NCI-H2081 treated with DMSO at 0.1 percent for 48 hours (cell line): ENCODE measurements at regions not wholly inside any gene's neighbourhood (a gene's known extent, or its start where the extent isn't known, plus 50 kb on each side); places are given as distances from the start of the nearest gene placed in this dataset.
"Not testable (repeated sequence)": the region's sequence is repeated elsewhere in the genome, so short reads cannot be mapped to it uniquely, and the experiment has no call there.

ENCODE experiments used
- DNase-seq: peaks from one replicate; lab custom pipeline; 2025; lab: John Stamatoyannopoulos, UW

DNA sequence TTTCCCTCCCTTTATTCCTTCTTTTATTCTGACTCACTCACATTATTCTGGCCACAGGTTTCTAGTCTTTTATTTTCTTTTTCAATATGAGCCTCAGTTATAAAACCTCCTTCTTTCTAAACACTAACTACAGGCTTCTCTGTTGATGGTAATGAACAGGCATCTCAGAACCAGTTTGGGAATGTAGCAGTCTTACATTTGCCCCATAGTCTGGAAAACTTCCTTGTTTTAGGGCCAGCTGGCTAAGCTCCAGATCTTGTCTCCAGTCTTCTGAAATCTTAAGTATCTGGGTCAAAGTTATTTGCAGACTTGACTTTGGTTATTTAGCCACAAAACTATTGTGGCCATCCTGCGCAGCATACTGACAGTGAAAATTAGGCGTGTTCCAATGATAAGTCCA is 97.0 kb upstream of the MAN1A1 start:
- no peak for DNase-seq

DNA sequence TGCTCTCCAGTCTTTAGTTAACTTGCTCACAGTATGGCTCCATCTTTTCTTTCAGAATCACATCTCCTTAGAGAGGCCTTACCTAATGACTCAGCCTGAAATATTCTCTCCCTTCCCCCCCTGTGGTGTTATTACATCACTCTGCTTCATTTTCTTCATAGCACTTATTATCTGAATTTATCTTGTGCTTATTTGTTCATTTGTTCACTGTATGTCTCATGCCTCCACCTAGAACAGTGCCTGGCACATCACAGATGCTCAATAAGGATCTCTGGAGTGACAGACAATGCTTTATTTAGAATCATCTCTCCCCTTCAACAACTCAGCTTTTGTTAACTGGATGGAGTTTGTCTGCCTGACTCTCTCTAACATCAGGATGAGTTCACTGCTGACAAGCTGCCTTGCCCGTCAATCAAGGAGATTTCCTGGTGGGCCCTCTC is 96.6 kb upstream of the MAN1A1 start:
- no peak for DNase-seq

DNA sequence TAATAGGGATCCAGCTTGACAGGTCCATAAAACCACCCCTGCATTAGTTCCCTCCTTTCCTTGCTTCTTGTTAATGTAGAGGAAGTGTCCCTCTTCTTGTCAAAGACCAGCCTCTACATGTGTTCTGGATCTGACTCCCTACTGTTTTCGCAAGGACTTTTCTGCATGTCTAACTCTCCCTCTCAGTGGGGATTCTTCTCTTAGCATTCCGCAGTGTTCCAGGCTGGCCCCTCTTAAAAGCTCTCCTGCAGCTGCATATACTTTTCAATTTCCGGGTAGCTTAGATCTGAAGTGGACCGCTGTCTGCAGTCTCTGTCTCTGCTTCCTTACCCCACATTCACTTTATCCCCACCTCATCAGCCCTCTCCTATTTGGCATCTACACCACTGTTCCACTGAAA is 96.1 kb upstream of the MAN1A1 start:
- DNase-seq: no peak

DNA sequence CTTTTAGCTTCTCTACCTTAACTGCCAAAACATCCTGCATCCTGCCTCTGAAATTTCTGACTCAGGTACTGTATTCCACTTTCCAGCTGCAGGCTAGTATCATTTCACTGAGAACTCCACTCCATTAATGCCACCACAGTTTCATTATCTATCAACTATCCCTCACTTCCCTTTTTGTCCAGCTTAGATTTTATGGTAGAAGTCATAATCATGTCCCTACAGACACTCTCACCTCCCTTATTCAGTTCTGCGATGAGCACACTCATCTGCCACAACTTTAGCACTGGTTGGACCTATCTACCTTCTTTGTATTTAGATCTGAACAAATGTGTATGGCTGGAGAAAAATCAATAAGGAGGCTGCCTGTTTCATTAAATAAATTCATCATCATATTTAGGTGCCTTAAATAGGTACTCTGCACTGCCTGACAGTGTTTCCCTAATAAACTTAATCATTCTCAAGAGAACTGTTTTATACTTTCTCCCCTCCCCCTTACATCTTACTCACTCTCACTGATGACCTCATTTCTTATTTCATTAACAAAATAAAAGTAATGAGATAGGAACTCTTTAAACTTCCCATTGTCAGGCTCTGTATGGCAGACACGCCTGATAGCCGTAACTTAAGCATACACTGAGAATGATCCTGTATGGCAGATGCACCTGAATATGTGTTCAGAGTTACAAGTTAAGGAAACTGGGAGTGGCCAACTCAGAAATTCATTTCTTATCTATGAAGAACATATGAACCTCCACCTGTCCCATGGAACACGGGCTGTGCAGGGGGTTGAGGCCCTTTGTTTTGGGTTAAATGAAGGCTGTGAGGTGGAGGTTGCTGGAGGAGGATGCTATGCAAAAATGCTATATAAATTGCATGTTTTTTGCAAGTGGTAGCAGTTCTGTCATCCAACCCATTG is 95.3 kb upstream of the MAN1A1 start:
- no peak for DNase-seq

DNA sequence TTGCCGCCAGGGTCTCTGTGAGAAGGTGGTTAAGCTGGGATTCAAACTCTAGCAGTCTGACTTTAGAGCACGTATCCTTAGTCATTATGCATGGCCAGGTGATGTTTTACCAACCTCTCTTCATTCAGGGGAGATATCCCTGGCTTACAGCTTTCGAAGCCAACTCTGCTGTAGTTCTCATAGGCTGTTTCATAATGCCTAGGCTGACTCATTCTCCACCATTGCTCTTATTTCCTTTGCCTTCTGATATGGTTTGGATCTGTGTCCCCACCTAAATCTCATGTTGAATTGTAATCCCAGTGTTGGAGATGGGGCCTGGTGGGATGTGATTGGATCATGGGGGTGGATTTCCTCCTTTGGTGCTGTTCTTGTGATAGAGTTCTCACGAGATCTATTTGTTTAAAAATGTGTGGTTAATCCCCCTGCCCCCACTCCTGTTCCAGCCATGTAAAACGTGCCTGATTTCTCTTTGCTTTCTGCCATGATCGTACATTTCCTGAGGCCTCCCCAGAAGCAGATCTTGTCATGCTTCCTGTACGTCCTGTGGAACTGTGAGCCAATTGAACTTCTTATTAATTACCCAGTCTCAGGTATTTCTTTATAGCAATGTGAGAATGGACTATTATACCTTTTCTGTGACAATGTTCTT is 94.6 kb upstream of the MAN1A1 start:
- no peak for DNase-seq

DNA sequence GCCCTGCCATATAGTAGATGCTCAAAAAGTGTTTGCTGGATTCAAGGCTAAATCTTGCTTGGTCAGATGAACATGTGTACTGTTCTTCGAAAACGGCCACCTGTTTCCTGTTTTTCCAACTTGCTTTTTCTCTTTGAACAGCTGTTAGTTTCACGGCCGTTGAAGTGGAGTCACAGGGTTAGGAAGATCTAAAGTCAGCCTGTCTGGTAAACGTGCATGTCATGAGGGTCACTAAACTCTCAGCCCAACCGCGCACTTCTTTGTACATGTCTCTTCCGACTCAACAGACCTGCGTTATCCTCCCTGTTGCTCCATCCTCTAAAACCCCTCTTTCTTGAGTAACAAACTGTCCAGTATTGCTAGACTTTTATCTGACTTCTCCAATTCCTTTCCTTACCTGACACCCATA is 93.2 kb upstream of the MAN1A1 start:
- DNase-seq: no peak

DNA sequence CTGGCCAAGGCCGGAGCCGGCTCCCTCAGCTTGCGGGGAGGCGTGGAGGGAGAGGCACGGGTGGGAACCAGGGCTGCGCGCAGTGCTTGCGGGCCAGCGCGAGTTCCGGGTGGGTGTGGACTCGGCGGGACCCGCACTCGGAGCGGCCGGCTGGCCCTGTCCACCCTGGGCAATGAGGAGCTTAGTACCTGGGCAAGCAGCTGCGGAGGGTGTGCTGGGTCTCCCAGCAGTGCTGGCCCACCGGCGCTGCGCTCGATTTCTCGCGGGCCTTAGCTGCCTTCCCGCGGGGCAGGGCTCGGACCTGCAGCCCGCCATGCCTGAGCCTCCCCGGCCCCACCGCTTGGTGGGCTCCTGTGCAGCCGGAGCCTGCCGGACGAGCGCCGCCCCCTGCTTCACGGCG is 91.4 kb upstream of the MAN1A1 start:
- no peak for DNase-seq

DNA sequence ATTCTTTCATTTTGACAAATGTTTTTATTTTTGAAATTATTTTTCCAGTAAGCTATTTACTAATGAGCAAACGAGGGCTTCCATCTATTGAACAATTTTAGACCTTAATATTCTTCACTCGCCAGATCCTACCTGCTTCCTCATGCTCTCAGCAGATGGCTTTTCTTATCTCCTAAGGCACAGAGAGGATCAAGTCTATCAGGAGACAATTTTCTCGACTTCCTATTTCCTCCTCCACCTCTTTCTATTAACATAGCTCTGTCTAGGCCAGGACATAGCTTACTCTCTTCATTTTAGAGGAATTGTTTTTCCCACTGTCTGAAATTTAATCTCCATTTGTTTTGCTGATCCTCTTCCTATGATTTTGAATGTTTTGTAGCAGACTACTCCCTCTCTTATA is 87.0 kb upstream of the MAN1A1 start:
- DNase-seq: no peak

DNA sequence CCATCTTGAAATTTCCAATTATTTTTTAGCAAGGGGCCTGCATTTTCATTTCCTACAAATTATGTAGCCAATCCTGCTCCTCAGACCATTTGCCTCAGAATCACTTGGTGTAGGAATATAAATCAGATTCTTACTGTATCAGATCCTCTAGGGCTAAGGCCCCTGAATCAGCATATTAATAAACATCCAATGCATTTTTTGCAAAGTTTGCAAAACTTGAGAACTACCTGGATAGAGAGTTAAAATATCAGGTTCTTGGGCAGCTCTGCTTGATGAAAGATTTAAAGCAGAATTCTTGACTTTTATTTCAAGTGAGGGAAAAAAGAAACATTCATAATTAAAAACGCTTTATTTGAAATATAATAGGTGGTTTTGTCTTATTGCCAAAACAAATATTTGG is 82.2 kb upstream of the MAN1A1 start:
- no peak for DNase-seq

DNA sequence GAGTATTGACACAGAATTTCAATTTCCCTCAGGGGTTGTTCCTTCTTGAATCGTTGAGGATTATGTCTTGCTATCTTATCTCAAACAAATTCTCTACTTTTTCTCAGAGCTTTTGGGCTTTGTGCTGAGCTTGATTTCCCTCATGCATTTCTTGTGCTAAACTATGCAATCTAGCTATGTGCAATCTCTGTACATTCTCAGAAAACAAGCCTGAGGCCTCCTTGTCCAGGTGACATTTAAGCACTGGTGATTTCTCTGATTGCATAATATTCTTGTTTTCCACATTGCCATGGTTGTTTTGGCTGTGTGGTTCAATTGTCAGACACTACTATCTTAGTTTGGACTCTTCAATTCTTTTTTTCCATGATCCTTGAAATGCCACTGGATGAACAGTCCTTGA is 81.2 kb upstream of the MAN1A1 start:
- no peak for DNase-seq

DNA sequence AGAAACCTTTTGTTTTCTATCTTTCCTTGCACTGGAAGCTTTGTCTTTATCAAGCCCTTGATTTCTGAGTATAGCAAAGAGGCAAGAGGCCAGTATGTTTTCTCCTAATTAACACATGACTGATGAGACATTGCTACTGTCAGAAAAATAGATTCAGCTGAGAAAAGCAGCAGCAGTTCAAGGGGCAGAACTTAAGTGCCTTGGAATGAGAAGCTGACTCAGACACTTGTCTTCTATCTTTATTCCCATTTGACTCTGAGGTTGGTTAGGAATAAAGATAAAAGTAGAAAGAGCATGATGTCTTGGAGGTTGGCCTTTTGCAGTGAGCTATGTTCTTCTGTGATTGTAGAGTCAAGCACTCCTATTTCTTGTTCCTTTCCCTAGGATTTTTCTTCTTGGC is 79.1 kb upstream of the MAN1A1 start:
- DNase-seq: no peak

DNA sequence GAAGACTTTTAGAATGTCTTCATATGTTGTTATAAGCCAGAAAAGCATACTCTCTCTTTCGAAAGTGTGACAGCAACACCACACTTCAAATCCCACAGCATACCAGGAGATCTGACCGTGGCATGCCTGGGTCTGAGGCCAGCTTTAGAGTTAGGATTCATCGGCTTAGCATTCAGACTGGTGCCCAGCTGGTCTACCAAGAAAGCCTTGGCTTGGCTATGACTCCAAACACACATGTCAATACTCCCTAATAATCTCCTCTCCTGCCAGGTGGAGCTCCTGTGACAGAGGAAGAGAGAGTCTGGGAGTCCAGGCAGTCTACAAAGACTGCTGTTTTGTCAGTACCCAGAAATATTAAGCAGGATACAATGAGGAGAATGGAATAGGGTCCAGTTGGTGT is 77.1 kb upstream of the MAN1A1 start:
- no peak for DNase-seq

DNA sequence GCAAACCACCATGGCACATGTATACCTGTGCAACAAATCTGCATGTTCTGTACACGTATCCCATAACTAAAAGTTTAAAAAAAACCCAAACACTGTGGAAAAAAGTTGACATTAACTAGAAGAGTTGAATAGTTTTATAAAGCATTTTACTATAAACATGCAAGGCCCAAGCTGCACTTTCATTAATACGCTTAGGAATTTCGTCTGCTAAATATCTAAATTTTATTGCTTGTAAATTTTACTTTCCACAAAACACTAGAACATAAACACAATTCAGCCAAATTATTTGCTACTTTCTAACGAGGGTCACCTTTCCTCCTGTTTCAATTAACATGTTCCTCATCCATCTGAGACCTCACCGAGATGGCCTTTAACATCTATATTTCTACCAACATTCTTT is 74.4 kb upstream of the MAN1A1 start:
- DNase-seq: no peak

DNA sequence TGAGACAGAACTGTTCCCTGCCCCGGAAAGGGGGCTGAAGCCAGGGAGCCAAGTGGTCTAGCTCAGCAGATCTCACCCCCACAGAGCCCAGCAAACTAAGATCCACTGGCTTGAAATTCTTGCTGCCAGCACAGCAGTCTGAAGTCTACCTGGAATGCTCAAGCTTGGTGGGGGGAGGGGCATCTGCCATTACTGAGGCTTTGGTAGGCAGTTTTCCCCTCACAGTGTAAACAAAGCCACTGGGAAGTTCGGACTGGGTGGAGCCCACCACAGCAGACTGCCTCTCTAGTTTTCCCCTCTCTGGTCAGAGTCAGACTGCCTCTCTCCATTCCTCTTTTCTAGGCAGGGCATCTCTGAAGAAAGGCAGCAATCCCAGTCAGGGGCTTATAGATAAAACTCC is 68.5 kb upstream of the MAN1A1 start:
- not testable (repeated sequence) for DNase-seq

DNA sequence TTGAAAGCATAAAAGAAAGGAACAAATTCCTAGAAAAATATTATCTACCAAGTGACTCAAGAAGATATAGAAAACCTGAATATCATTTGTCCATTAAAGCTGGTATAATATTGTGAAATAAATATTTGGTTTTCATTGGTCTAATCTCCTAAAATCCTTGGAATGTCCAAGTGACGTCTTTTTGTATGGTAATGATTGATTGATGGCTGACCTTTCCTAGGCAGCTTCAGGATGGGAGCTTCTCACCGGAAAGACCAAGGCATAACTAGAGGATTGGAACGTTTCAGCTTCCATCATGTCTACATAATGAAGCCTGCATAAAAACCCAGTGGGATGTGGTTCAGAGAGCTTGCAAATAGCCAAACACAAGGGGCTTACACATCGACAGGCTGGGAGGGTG is 57.6 kb upstream of the MAN1A1 start:
- no peak for DNase-seq

DNA sequence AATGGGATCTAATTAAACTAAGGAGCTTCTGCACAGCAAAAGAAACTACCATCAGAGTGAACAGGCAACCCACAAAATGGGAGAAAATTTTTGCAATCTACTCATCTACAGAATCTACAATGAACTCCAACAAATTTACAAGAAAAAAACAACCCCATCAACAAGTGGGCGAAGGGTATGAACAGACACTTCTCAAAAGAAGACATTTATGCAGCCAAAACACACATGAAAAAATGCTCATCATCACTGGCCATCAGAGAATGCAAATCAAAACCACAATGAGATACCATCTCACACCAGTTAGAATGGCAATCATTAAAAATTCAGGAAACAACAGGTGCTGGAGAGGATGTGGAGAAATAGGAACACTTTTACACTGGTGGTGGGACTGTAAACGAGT is 55.6 kb upstream of the MAN1A1 start:
- not testable (repeated sequence) for DNase-seq
